Activated naive CD4-positive, alpha-beta T cell treated with anti-CD3 and anti-CD28 coated beads for 36 hours (primary cell): ENCODE measurements at regions not wholly inside any gene's neighbourhood (a gene's known extent, or its start where the extent isn't known, plus 50 kb on each side); places are given as distances from the start of the nearest gene placed in this dataset.

Source experiments
- CTCF ChIA-PET: fragments of 350-600 bp; sonication (Branson Sonifier 250); formaldehyde crosslinking; loops from one replicate; lab custom pipeline; 2021; ENCODE audit warnings: antibody characterized with exemption; lab: Charles Lee
- DNase-seq: peaks from one replicate; pipeline ENCODE4 v3.0.0-alpha.2; 2020
- H3K27ac Mint-ChIP-seq: one replicate; pipeline ENCODE4 v1.8.0; 2021; ENCODE audit warnings: mild to moderate bottlenecking, mixed read lengths
- H3K27me3 Mint-ChIP-seq: one replicate; pipeline ENCODE4 v1.8.0; 2021; ENCODE audit warnings: low read depth, mixed read lengths
- H3K36me3 Mint-ChIP-seq: one replicate; pipeline ENCODE4 v1.8.0; 2021; ENCODE audit warnings: low read depth, mixed read lengths
- H3K4me1 Mint-ChIP-seq: one replicate; pipeline ENCODE4 v1.8.0; 2021; ENCODE audit warnings: low read depth, mixed read lengths
- H3K4me3 Mint-ChIP-seq: one replicate; pipeline ENCODE4 v1.8.0; 2021; ENCODE audit warnings: mild to moderate bottlenecking, moderate library complexity, mixed read lengths
- H3K9me3 Mint-ChIP-seq: one replicate; pipeline ENCODE4 v1.8.0; 2021; ENCODE audit warnings: mixed read lengths
- intact Hi-C: fragments of 100-400 bp; cut with micrococcal nuclease; formaldehyde crosslinking; loops from one replicate; pipeline ENCODE4 v1.15.1; 2023

DNA sequence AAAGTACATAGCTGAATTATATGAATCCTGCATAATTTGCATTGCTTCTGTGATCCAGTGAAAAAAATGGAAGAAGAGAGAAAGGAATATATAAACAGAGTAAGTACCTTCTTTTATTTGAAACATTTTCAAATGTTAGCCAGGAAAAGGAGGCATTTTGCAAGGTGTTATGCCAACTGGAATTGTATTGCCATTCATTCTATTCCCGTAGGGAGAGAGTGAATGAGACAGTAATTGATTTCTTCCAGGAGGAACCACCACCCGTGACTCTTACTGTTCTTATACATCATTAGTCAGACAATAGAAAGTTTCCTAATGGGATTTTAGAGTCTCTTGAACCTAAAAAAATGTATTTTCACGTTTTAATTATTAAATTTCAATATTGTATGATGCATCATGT, 324.1 kb upstream of the ALCAM start:
- H3K27me3 Mint-ChIP-seq, result no peaks in the 10 kb centered on the region
- no peak overlapping the region for H3K4me3 Mint-ChIP-seq
- H3K9me3 Mint-ChIP-seq, result no peaks in the 10 kb centered on the region
- intact Hi-C loops, result no loop called here
- CTCF ChIA-PET, result no interaction called here
- DNase-seq, result no peak
- H3K27ac Mint-ChIP-seq, result no peak overlapping the region
- no peaks in the 10 kb centered on the region for H3K4me1 Mint-ChIP-seq
- H3K36me3 Mint-ChIP-seq, result no peaks in the 10 kb centered on the region

DNA sequence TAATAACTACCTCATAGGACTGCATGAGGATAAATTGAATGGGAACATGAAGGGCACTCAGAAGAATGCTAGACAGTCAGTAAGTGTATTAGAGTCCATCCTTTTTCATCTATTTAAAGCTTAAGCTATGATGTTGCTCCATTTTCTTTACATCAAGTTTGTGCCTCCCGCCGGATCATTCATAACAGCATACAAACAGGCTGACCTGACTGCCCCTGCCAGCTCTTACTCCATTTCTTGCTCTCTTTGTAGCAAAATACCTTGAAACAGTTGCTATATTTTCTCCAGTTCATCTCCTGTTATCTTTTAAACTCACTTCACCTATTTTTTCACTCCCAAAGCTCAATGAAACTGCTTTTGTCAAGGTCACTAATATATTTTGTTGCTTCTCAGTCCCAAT, 315.6 kb upstream of the ALCAM start:
- Mint-ChIP-seq H3K4me1 (no peaks in the 10 kb centered on the region), H3K27ac (no peak overlapping the region), H3K36me3 (no peaks in the 10 kb centered on the region), H3K27me3 (peaks cover 3% of the 10 kb centered on the region), H3K4me3 (no peak overlapping the region), H3K9me3 (no peaks in the 10 kb centered on the region)
- CTCF ChIA-PET, result no interaction called here
- no peak for DNase-seq
- intact Hi-C loops, result no loop called here

GRCh38 chr3:105051972-105052371, 314.7 kb upstream of the ALCAM start:
- H3K27ac Mint-ChIP-seq, result no peak overlapping the region
- CTCF ChIA-PET, result no interaction called here
- H3K9me3 Mint-ChIP-seq, result no peaks in the 10 kb centered on the region
- H3K27me3 Mint-ChIP-seq, result peaks cover 3% of the 10 kb centered on the region
- no peaks in the 10 kb centered on the region for H3K4me1 Mint-ChIP-seq
- no peak overlapping the region for H3K4me3 Mint-ChIP-seq
- DNase-seq, result no peak
- H3K36me3 Mint-ChIP-seq, result no peaks in the 10 kb centered on the region
- intact Hi-C loops, result no loop called here

DNA sequence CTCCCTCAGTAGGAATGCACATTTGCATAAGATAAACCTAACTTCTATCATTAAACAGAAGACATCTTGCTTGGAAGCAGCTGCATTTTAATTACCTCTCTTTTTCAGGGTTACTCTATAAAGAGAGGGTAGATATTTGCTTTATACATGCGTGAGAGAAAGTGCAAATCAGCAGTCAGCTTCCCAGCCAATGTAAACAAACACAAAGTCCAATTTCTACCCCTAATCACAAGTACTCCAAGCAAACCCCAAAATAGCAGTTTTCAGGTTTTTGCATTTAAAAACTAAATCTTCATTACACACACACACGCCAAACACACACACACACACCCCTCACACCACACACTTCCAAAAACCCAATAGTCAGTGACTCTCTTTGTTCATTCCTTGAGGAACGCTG, 303.9 kb upstream of the ALCAM start:
- no peak overlapping the region for H3K27ac Mint-ChIP-seq
- H3K27me3 Mint-ChIP-seq, result no peaks in the 10 kb centered on the region
- no peak for DNase-seq
- no peaks in the 10 kb centered on the region for H3K36me3 Mint-ChIP-seq
- intact Hi-C loops, result no loop called here
- no peak overlapping the region for H3K4me3 Mint-ChIP-seq
- no peaks in the 10 kb centered on the region for H3K4me1 Mint-ChIP-seq
- no peaks in the 10 kb centered on the region for H3K9me3 Mint-ChIP-seq
- CTCF ChIA-PET, result no interaction called here

GRCh38 chr3:105065895-105066839, 300.5 kb upstream of the ALCAM start:
- Mint-ChIP-seq H3K4me1 (no peaks in the 10 kb centered on the region), H3K36me3 (no peaks in the 10 kb centered on the region), H3K9me3 (peaks cover 2% of the 10 kb centered on the region), H3K27ac (no peak overlapping the region), H3K27me3 (no peaks in the 10 kb centered on the region), H3K4me3 (no peak overlapping the region)
- no peak for DNase-seq
- intact Hi-C loops, result no loop called here
- CTCF ChIA-PET, result no interaction called here

- Mint-ChIP-seq H3K9me3 (peaks cover 2% of the 10 kb centered on the region), H3K36me3 (no peaks in the 10 kb centered on the region), H3K4me3 (no peak overlapping the region), H3K27me3 (no peaks in the 10 kb centered on the region), H3K4me1 (no peaks in the 10 kb centered on the region), H3K27ac (no peak overlapping the region)
- CTCF ChIA-PET, result no interaction called here
- intact Hi-C loops, result no loop called here
- DNase-seq, result no peak
Observed at GRCh38 chr3:105067361-105067760, 299.3 kb upstream of the ALCAM start.

DNA sequence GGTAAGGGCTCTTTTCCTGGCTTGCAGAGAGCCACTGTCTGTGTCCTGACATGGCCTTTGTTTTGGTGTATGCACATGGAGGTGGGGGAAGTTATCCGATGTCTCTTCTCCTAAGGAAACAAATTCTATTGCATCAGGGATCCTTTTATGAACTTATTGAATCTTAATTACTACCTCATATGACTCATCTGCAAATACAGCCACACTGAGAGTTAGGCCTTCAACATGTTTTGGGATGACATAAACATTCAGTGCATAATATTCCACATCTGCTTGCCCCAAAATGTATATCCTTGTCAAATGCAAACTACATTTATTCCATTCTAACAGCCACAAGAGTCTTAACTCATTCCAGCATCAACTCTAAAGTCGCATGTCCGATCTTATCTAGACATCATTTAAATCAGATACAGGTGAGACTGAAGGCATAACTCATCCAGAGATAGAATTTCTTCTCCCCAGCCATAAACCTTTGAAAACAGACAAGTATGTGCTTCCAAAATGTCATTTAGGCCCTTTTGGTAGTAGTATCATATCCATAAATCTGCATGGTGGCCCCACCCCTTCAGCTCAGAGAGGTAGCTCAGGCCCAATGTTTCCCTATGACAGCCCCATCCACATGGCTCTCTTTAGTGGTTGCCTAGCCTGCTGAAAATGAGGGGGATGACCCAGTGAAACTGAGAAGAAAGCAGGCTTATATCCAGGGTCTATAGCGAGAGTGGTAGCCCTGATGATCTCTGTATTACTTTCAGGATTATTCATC, 289.5 kb upstream of the ALCAM start:
- intact Hi-C loops, result no loop called here
- H3K27me3 Mint-ChIP-seq, result no peaks in the 10 kb centered on the region
- CTCF ChIA-PET, result no interaction called here
- no peaks in the 10 kb centered on the region for H3K4me1 Mint-ChIP-seq
- H3K27ac Mint-ChIP-seq, result no peak overlapping the region
- H3K9me3 Mint-ChIP-seq, result no peaks in the 10 kb centered on the region
- no peak overlapping the region for H3K4me3 Mint-ChIP-seq
- DNase-seq, result no peak
- no peaks in the 10 kb centered on the region for H3K36me3 Mint-ChIP-seq

DNA sequence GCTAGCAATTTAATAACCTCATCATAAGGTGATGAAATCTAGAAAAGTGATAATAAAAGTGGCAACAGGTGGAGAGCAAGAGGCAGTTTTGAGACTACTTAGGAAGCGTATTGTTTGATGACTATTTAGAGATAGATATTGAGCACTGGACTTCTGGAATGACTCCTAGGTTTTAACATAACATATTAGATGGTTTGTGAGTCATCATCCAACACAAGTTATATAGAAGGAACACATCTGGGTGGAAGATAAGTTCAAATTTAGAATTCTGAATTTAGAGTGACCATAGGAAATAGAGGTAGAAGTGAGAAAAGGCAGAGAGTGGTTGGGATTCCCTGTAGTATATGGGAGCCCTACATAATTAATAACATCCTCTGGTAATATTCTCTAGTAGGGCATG, 282.8 kb upstream of the ALCAM start:
- H3K4me3 Mint-ChIP-seq, result no peak overlapping the region
- intact Hi-C loops, result no loop called here
- no peak overlapping the region for H3K27ac Mint-ChIP-seq
- DNase-seq, result no peak
- no peaks in the 10 kb centered on the region for H3K36me3 Mint-ChIP-seq
- no peaks in the 10 kb centered on the region for H3K27me3 Mint-ChIP-seq
- no peaks in the 10 kb centered on the region for H3K9me3 Mint-ChIP-seq
- H3K4me1 Mint-ChIP-seq, result no peaks in the 10 kb centered on the region
- CTCF ChIA-PET, result no interaction called here

- no peak overlapping the region for H3K27ac Mint-ChIP-seq
- no peaks in the 10 kb centered on the region for H3K27me3 Mint-ChIP-seq
- no peaks in the 10 kb centered on the region for H3K36me3 Mint-ChIP-seq
- no peak for DNase-seq
- no peak overlapping the region for H3K4me3 Mint-ChIP-seq
- H3K9me3 Mint-ChIP-seq, result no peaks in the 10 kb centered on the region
- intact Hi-C loops, result no loop called here
- CTCF ChIA-PET, result no interaction called here
- no peaks in the 10 kb centered on the region for H3K4me1 Mint-ChIP-seq
Observed at GRCh38 chr3:105085506-105085905, 281.2 kb upstream of the ALCAM start.

DNA sequence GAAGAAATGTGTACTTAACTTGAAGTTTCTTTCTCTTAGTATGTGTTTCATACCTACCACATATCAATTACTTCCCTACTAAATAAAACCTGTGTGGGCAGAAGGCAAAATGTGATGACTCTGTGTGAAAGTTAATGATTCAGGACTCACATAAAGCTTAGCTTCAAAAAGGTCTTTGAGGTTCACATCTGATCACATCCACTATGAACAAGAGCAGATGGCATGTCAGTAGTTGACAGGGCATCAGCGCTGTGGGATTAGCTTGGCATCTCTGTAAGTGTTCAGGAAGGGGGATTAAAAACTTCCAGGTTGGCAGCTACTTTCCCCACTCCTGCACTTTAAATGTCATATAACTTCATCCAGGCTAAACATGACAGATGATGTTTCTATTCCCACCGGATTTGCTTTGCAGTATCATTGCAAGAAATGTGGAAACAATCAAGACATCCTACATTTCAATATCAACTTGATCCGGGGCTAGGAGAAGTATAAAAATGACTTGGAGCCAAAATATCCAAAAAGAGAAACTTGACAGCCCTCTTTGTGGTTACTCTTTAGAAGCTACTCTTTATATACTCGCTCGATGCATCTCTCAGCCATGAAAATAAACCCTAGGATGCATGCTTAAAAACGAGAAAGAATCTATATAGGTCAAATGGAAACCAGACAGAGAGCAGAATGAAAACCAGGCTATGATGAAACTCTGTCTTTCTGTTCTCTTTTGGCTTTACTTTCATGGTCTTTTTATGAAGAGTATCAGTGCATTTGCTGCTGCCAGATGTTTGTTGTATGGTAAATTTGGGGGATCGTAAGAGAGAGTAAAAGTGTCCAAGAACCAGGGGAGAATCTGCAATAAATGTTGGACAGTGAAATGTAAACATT, 273.1 kb upstream of the ALCAM start:
- Mint-ChIP-seq H3K9me3 (peaks cover 3% of the 10 kb centered on the region), H3K27me3 (no peaks in the 10 kb centered on the region), H3K4me3 (no peak overlapping the region), H3K4me1 (no peaks in the 10 kb centered on the region), H3K36me3 (no peaks in the 10 kb centered on the region), H3K27ac (no peak overlapping the region)
- no peak for DNase-seq
- intact Hi-C loops, result no loop called here
- CTCF ChIA-PET, result no interaction called here

DNA sequence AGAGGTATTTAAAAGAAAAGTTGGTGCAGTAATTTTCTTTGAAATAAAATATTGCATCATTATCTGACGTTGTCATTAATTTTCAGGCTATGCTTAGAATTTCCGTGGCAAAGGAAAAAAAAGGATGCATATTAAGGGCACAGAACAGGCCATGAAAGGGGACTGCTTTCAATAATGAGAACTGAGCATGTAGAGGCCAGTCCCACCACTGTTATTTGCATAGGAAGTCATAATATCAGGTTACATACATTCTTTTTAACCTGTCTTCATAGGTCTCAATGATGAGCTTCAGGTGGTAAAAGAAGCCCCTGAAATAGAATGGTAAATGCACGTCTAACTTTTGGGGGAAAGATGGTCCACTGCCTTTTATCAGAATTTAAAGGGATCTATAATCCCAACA, 272.1 kb upstream of the ALCAM start:
- H3K4me3 Mint-ChIP-seq, result no peak overlapping the region
- no peaks in the 10 kb centered on the region for H3K36me3 Mint-ChIP-seq
- no peaks in the 10 kb centered on the region for H3K4me1 Mint-ChIP-seq
- intact Hi-C loops, result no loop called here
- H3K27ac Mint-ChIP-seq, result no peak overlapping the region
- H3K27me3 Mint-ChIP-seq, result no peaks in the 10 kb centered on the region
- peaks cover 3% of the 10 kb centered on the region for H3K9me3 Mint-ChIP-seq
- CTCF ChIA-PET, result no interaction called here
- no peak for DNase-seq

DNA sequence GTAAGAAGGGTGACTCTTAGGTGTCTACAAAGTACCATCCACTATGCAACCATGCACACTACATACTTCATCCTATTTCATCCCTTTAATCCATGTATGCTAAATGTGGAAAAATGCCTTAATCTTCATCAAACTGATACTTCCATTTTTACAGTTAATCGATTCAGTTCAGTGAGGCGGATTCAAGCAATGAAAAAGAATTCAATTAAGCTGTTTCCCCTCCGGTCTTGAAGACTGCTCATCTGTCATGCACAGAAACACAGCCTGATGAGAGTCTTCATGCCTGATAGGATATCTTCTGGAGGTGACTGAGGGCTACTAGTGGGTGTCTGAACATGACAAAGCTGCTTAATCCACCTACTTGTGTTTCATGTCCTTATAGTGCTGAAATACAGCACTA, 270.6 kb upstream of the ALCAM start:
- intact Hi-C loops, result no loop called here
- Mint-ChIP-seq H3K9me3 (peaks cover 3% of the 10 kb centered on the region), H3K27ac (no peak overlapping the region), H3K4me3 (no peak overlapping the region), H3K36me3 (no peaks in the 10 kb centered on the region), H3K27me3 (no peaks in the 10 kb centered on the region), H3K4me1 (no peaks in the 10 kb centered on the region)
- DNase-seq, result no peak
- CTCF ChIA-PET, result no interaction called here
